H9 (cell line): ENCODE measurements at regions not wholly inside any gene's neighbourhood (a gene's known extent, or its start where the extent isn't known, plus 50 kb on each side); places are given as distances from the start of the nearest gene placed in this dataset.
"Not testable (repeated sequence)": the region's sequence is repeated elsewhere in the genome, so short reads cannot be mapped to it uniquely, and the experiment has no call there.

Experiments used
- DNase-seq: peaks from one replicate; pipeline ENCODE4 v3.0.0-alpha.2; 2017
- H2AFZ ChIP-seq: one replicate; pipeline ENCODE4 v1.6.1; 2013; ENCODE audit warnings: mild to moderate bottlenecking, low read length, control low read depth, moderate library complexity
- H2AK5ac ChIP-seq: 2 replicates; pipeline ENCODE4 v1.6.1; 2013; ENCODE audit warnings: low read length, control low read depth, mixed read lengths; ENCODE audit not compliant: insufficient read length
- H2BK120ac ChIP-seq: one replicate; pipeline ENCODE4 v1.6.1; 2013; ENCODE audit warnings: low read depth, mild to moderate bottlenecking, low read length, control low read depth, inconsistent platforms; ENCODE audit not compliant: poor library complexity, severe bottlenecking
- H2BK12ac ChIP-seq: 2 replicates; pipeline ENCODE4 v1.6.1; 2013; ENCODE audit warnings: low read length, control low read depth, mixed read lengths, low read depth; ENCODE audit not compliant: insufficient read length
- H2BK15ac ChIP-seq: 2 replicates; pipeline ENCODE4 v1.6.1; 2013; ENCODE audit warnings: low read depth, low read length, control low read depth
- H2BK20ac ChIP-seq: one replicate; pipeline ENCODE4 v1.6.1; 2013; ENCODE audit warnings: low read depth, mild to moderate bottlenecking, low read length, control low read depth, inconsistent platforms; ENCODE audit not compliant: poor library complexity, severe bottlenecking
- H2BK5ac ChIP-seq: 2 replicates; pipeline ENCODE4 v1.6.1; 2013; ENCODE audit warnings: low read length, control low read depth, mixed read lengths; ENCODE audit not compliant: insufficient read length
- H3K14ac ChIP-seq: 2 replicates; pipeline ENCODE4 v1.6.1; 2013; ENCODE audit warnings: low read length, control low read depth; ENCODE audit not compliant: insufficient read depth
- H3K18ac ChIP-seq: 2 replicates; pipeline ENCODE4 v1.6.1; 2013; ENCODE audit warnings: low read depth, mild to moderate bottlenecking, mixed read lengths, low read length, control low read depth; ENCODE audit not compliant: insufficient read length
- H3K23ac ChIP-seq: 2 replicates; pipeline ENCODE4 v1.6.1; 2013; ENCODE audit warnings: low read length, control low read depth, mixed read lengths, low read depth; ENCODE audit not compliant: insufficient read length
- H3K23me2 ChIP-seq: 2 replicates; pipeline ENCODE4 v1.6.1; 2013; ENCODE audit warnings: low read depth, mild to moderate bottlenecking, mixed read lengths, low read length, control low read depth; ENCODE audit not compliant: insufficient read length, poor library complexity, severe bottlenecking
- H3K27ac ChIP-seq: 2 replicates; pipeline ENCODE4 v1.5.1; 2013; ENCODE audit warnings: low read length, control low read depth, mixed read lengths, low read depth; ENCODE audit not compliant: insufficient read length
- H3K27me3 ChIP-seq: 2 replicates; pipeline ENCODE4 v1.6.1; 2013; ENCODE audit warnings: low read length, control low read depth, inconsistent platforms; ENCODE audit not compliant: insufficient read depth
- H3K4ac ChIP-seq: 2 replicates; pipeline ENCODE4 v1.6.1; 2013; ENCODE audit warnings: low read depth, mild to moderate bottlenecking, control low read depth, inconsistent platforms, low read length, moderate library complexity
- H3K4me1 ChIP-seq: 2 replicates; pipeline ENCODE4 v1.6.1; 2013; ENCODE audit warnings: low read length, control low read depth, inconsistent platforms; ENCODE audit not compliant: insufficient read depth
- H3K4me2 ChIP-seq: 2 replicates; pipeline ENCODE4 v1.6.1; 2013; ENCODE audit warnings: low read length, control low read depth, mixed read lengths; ENCODE audit not compliant: insufficient read length, insufficient read depth
- H3K56ac ChIP-seq: 2 replicates; pipeline ENCODE4 v1.6.1; 2013; ENCODE audit warnings: low read depth, mild to moderate bottlenecking, mixed read lengths, low read length, control low read depth; ENCODE audit not compliant: insufficient read length
- H3K79me1 ChIP-seq: 2 replicates; pipeline ENCODE4 v1.6.1; 2013; ENCODE audit warnings: low read depth, mild to moderate bottlenecking, moderate library complexity, low read length, control low read depth, inconsistent platforms; ENCODE audit not compliant: insufficient read depth, poor library complexity, severe bottlenecking
- H3K79me2 ChIP-seq: 2 replicates; pipeline ENCODE4 v1.6.1; 2013; ENCODE audit warnings: low read length, control low read depth, inconsistent platforms; ENCODE audit not compliant: insufficient read depth
- H3K9ac ChIP-seq: 2 replicates; pipeline ENCODE4 v1.6.1; 2013; ENCODE audit warnings: low read length, control low read depth, mixed read lengths; ENCODE audit not compliant: insufficient read length; ENCODE audit errors: extremely low read depth
- H3K9me3 ChIP-seq: one replicate; pipeline ENCODE4 v1.6.1; 2013; ENCODE audit warnings: low read depth, low read length, inconsistent platforms; ENCODE audit not compliant: control insufficient read depth
- H3T11ph ChIP-seq: one replicate; pipeline ENCODE4 v1.6.1; 2013; ENCODE audit warnings: mild to moderate bottlenecking, low read length, control low read depth, inconsistent platforms
- H4K20me1 ChIP-seq: one replicate; pipeline ENCODE4 v1.6.1; 2013; ENCODE audit not compliant: control insufficient read depth, insufficient read length, insufficient read depth
- H4K5ac ChIP-seq: 2 replicates; pipeline ENCODE4 v1.6.1; 2013; ENCODE audit warnings: low read depth, mild to moderate bottlenecking, mixed read lengths, low read length, control low read depth; ENCODE audit not compliant: insufficient read length
- H4K8ac ChIP-seq: replicated peaks from 2 replicates; pipeline ENCODE4 v1.6.1; 2013; ENCODE audit warnings: low read length, control low read depth, mixed read lengths, low read depth; ENCODE audit not compliant: insufficient read length
- H4K91ac ChIP-seq: 2 replicates; pipeline ENCODE4 v1.6.1; 2013; ENCODE audit warnings: low read depth, mild to moderate bottlenecking, moderate library complexity, mixed read lengths, low read length, control low read depth; ENCODE audit not compliant: insufficient read length
- H3K27ac Mint-ChIP-seq, 3 experiments: 2 replicates in 2 of 3; 3 replicates in 1 of 3; pipeline ENCODE4 v1.8.0; 2020 to 2021; ENCODE audit warnings: mixed read lengths in 3 of 3, mild to moderate bottlenecking in 1 of 3, moderate library complexity in 1 of 3
- H3K27me3 Mint-ChIP-seq: 2 replicates; pipeline ENCODE4 v1.8.0; 2021; ENCODE audit warnings: low read depth, mild to moderate bottlenecking, moderate library complexity, mixed read lengths
- H3K36me3 Mint-ChIP-seq, 3 experiments: 2 replicates in 2 of 3; 3 replicates in 1 of 3; pipeline ENCODE4 v1.8.0; 2020 to 2021; ENCODE audit warnings: low read depth in 3 of 3, mixed read lengths in 3 of 3; ENCODE audit not compliant: insufficient read depth in 1 of 3
- H3K4me1 Mint-ChIP-seq, 2 experiments: 2 replicates each; pipeline ENCODE4 v1.8.0; 2020; ENCODE audit warnings: mixed read lengths in 2 of 2
- H3K4me3 Mint-ChIP-seq, 2 experiments: 2 replicates in 1 of 2; 3 replicates in 1 of 2; pipeline ENCODE4 v1.8.0; 2020 to 2021; ENCODE audit warnings: mild to moderate bottlenecking in 2 of 2, mixed read lengths in 2 of 2, moderate library complexity in 1 of 2
- H3K9me3 Mint-ChIP-seq, 2 experiments: 2 replicates in 1 of 2; 3 replicates in 1 of 2; pipeline ENCODE4 v1.8.0; 2020; ENCODE audit warnings: mild to moderate bottlenecking in 2 of 2, mixed read lengths in 2 of 2, moderate library complexity in 1 of 2
- WGBS: extraction: QIAGEN DNeasy Blood & Tissue Kit; methylation state at CpG from one replicate; pipeline ENCODE4 v1.1.7; 2013; ENCODE audit warnings: missing lambda C conversion rate, low lambda C conversion rate, mixed read lengths; ENCODE audit not compliant: insufficient read length; ENCODE audit errors: extremely low coverage; 5-methylcytosine and 5-hydroxymethylcytosine counted together

GRCh38 chr1:83271834-83272233 is 727.1 kb downstream of the TTLL7 start:
- not testable (repeated sequence) for H3K4me1 Mint-ChIP-seq

DNA sequence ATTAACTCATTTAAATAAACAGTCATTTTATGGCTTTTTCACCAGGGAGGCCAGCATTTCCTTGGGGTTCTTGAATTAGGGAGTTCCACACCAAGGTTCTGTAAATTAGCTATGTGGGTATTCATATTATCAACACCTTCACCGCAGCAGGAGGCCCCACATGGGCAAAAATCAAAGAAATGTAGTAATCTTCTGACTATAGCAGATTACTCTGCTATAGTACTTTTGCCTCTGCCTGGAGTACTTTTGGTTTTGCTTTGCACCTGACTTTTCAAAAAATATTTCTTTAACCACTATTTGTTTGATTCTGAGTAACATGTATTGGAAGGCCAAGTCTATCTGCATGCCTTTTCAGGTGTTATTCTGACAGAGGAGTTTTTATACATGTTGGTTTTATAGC is 728.1 kb downstream of the TTLL7 start:
- H3K9ac ChIP-seq, H3K23me2 ChIP-seq, H3K4me1 Mint-ChIP-seq, H3K4me2 ChIP-seq, H3K27me3 Mint-ChIP-seq, H4K8ac ChIP-seq, H2BK15ac ChIP-seq, H4K91ac ChIP-seq, H3K79me1 ChIP-seq, H2BK120ac ChIP-seq, H2BK5ac ChIP-seq, H3K9me3 Mint-ChIP-seq, H4K20me1 ChIP-seq, H4K5ac ChIP-seq, H2BK20ac ChIP-seq, H3K27ac Mint-ChIP-seq, H3K36me3 Mint-ChIP-seq, H3K56ac ChIP-seq, H3K79me2 ChIP-seq, H3K14ac ChIP-seq, H3K4me3 Mint-ChIP-seq, H3T11ph ChIP-seq, DNase-seq, H3K4ac ChIP-seq, H3K9me3 ChIP-seq, H3K4me1 ChIP-seq, H3K27me3 ChIP-seq, H3K23ac ChIP-seq, H3K27ac ChIP-seq, H2BK12ac ChIP-seq, H3K18ac ChIP-seq, H2AFZ ChIP-seq, H2AK5ac ChIP-seq: not testable (repeated sequence)
- WGBS: no CpG with 5 or more reads among the region's 1 CpG

More at GRCh38 chr1:83271834-83272233, 727.1 kb downstream of the TTLL7 start:
- no CpG with 5 or more reads among the region's 3 CpGs for whole genome bisulfite sequencing
- H3K27me3 ChIP-seq, H2BK120ac ChIP-seq, DNase-seq, H2BK20ac ChIP-seq, H3K4me1 ChIP-seq, H3K18ac ChIP-seq, H3K27ac Mint-ChIP-seq, H3K4me2 ChIP-seq, H2BK12ac ChIP-seq, H3K23me2 ChIP-seq, H3K14ac ChIP-seq, H3K9me3 Mint-ChIP-seq, H3K9me3 ChIP-seq, H3K23ac ChIP-seq, H3T11ph ChIP-seq, H3K79me2 ChIP-seq, H2BK5ac ChIP-seq, H4K5ac ChIP-seq, H3K27me3 Mint-ChIP-seq, H2AK5ac ChIP-seq, H3K27ac ChIP-seq, H2BK15ac ChIP-seq, H3K9ac ChIP-seq, H3K56ac ChIP-seq, H3K4ac ChIP-seq, H4K91ac ChIP-seq, H3K4me3 Mint-ChIP-seq, H2AFZ ChIP-seq, H4K20me1 ChIP-seq, H3K79me1 ChIP-seq, H4K8ac ChIP-seq, H3K36me3 Mint-ChIP-seq: not testable (repeated sequence)
